ENCODE measurements at regions not wholly inside any gene's neighbourhood (a gene's known extent, or its start where the extent isn't known, plus 50 kb on each side); places are given as distances from the start of the nearest gene placed in this dataset.

- no peak for DNase-seq
These were observed 93.0 kb upstream of the C3orf80 start for GRCh38 chr3:160132226-160132625.

- peak; percentile 22 for DNase-seq
These were observed 91.5 kb upstream of the C3orf80 start for GRCh38 chr3:160133757-160134156.

GRCh38 chr3:160134454-160134853 is 90.8 kb upstream of the C3orf80 start:
- DNase-seq = peak; percentile 91

GRCh38 chr3:160134964-160135363 is 90.3 kb upstream of the C3orf80 start:
- no peak for DNase-seq

GRCh38 chr3:160135851-160136250 is 89.4 kb upstream of the C3orf80 start:
- no peak for DNase-seq

GRCh38 chr3:160136421-160136820 is 88.8 kb upstream of the C3orf80 start:
- no peak for DNase-seq

- DNase-seq = no peak
These were observed 85.9 kb upstream of the C3orf80 start for GRCh38 chr3:160139291-160139690.

- no peak for DNase-seq
These were observed 84.5 kb upstream of the C3orf80 start for GRCh38 chr3:160140756-160141155.

GRCh38 chr3:160141485-160142185 is 83.6 kb upstream of the C3orf80 start:
- no peak for DNase-seq

GRCh38 chr3:160143482-160143881 is 81.7 kb upstream of the C3orf80 start:
- DNase-seq = no peak

GRCh38 chr3:160150066-160150465 is 75.2 kb upstream of the C3orf80 start:
- DNase-seq = no peak

GRCh38 chr3:160150525-160150924 is 74.7 kb upstream of the C3orf80 start:
- DNase-seq = no peak

GRCh38 chr3:160152638-160153037 is 72.6 kb upstream of the C3orf80 start:
- DNase-seq = no peak

GRCh38 chr3:160154033-160154432 is 71.2 kb upstream of the C3orf80 start:
- no peak for DNase-seq

GRCh38 chr3:160154596-160154995 is 70.6 kb upstream of the C3orf80 start:
- no peak for DNase-seq

- DNase-seq = no peak
These were observed 67.9 kb upstream of the C3orf80 start for GRCh38 chr3:160157321-160157720.

GRCh38 chr3:160159341-160159740 is 65.9 kb upstream of the C3orf80 start:
- DNase-seq = no peak

GRCh38 chr3:160159806-160160205 is 65.4 kb upstream of the C3orf80 start:
- DNase-seq = no peak

- DNase-seq = no peak
These were observed 63.3 kb upstream of the C3orf80 start for GRCh38 chr3:160161921-160162320.

GRCh38 chr3:160162440-160162839 is 62.8 kb upstream of the C3orf80 start:
- peak; percentile 20 for DNase-seq

GRCh38 chr3:160163229-160163878 is 61.9 kb upstream of the C3orf80 start:
- DNase-seq = peak; percentile 58

- DNase-seq = no peak
These were observed 57.0 kb upstream of the C3orf80 start for GRCh38 chr3:160168246-160168645.

- DNase-seq = no peak
These were observed 55.9 kb upstream of the C3orf80 start for GRCh38 chr3:160169139-160169976.
